ENCODE measurements at regions not wholly inside any gene's neighbourhood (a gene's known extent, or its start where the extent isn't known, plus 50 kb on each side); places are given as distances from the start of the nearest gene placed in this dataset.

- Histone ChIP-seq H3K36me3 (ENCODE audit: insufficient read depth, low read length) (no peaks in the 10 kb centered on the region), H3K4me2 (ENCODE audit: low read length) (no peak overlapping the region), H2AFZ (ENCODE audit: low read length) (no peak overlapping the region), H3K4me1 (ENCODE audit: insufficient read depth, low read length, poor library complexity, severe bottlenecking) (no peaks in the 10 kb centered on the region), H3K4me3 (ENCODE audit: low read depth, low read length, poor library complexity, severe bottlenecking) (no peak overlapping the region), H3K27ac (ENCODE audit: low read depth, low read length, poor library complexity, severe bottlenecking) (no peak overlapping the region), H3K79me2 (ENCODE audit: insufficient read depth, low read depth, low read length) (no peaks in the 10 kb centered on the region), H4K20me1 (ENCODE audit: insufficient read depth, low read length) (no peaks in the 10 kb centered on the region), H3K9me3 (ENCODE audit: low read length) (no peaks in the 10 kb centered on the region), H3K9me2 (ENCODE audit: insufficient read depth, low read length) (no peaks in the 10 kb centered on the region)
- TF ChIP-seq EZH2phosphoT487 (IDR thresholded peaks at IDR 0.05; ENCODE audit: borderline replicate concordance, low read depth, low read length) (no peak), CTCF (conservative IDR thresholded peaks at IDR 0.05; ENCODE audit: low read length) (no peak)
- CTCF ChIA-PET (ENCODE audit: unreplicated experiment), result no interaction called here
- DNase-seq (ENCODE audit: low spot score), result no peak
- POLR2A ChIA-PET, result no interaction called here
- intact Hi-C loops (cut with micrococcal nuclease; ENCODE audit: unreplicated experiment), result no loop called here
- BruUV-seq (replicated peaks), result no TSS peak
Measured at GRCh38 chr7:25485026-25485425, 256.7 kb upstream of the NPVF start.

- no peaks in the 10 kb centered on the region for H4K20me1 ChIP-seq (ENCODE audit: insufficient read depth, low read length)
- BruUV-seq (replicated peaks), result no TSS peak
- ChIA-PET CTCF (ENCODE audit: unreplicated experiment) (no interaction called here), POLR2A (no interaction called here)
- intact Hi-C loops (cut with micrococcal nuclease; ENCODE audit: unreplicated experiment), result no loop called here
- H3K9me3 ChIP-seq (ENCODE audit: low read length), result no peaks in the 10 kb centered on the region
- no peak for DNase-seq (ENCODE audit: low spot score)
- H3K9me2 ChIP-seq (ENCODE audit: insufficient read depth, low read length), result no peaks in the 10 kb centered on the region
- H3K4me2 ChIP-seq (ENCODE audit: low read length), result no peak overlapping the region
- TF ChIP-seq EZH2phosphoT487 (IDR thresholded peaks at IDR 0.05; ENCODE audit: borderline replicate concordance, low read depth, low read length), result no peak
- no peak for TF ChIP-seq CTCF (conservative IDR thresholded peaks at IDR 0.05; ENCODE audit: low read length)
- no peaks in the 10 kb centered on the region for H3K4me1 ChIP-seq (ENCODE audit: insufficient read depth, low read length, poor library complexity, severe bottlenecking)
- H3K79me2 ChIP-seq (ENCODE audit: insufficient read depth, low read depth, low read length), result no peaks in the 10 kb centered on the region
- H3K27ac ChIP-seq (ENCODE audit: low read depth, low read length, poor library complexity, severe bottlenecking), result no peak overlapping the region
- H3K36me3 ChIP-seq (ENCODE audit: insufficient read depth, low read length), result no peaks in the 10 kb centered on the region
- H3K4me3 ChIP-seq (ENCODE audit: low read depth, low read length, poor library complexity, severe bottlenecking), result no peak overlapping the region
- no peak overlapping the region for H2AFZ ChIP-seq (ENCODE audit: low read length)
Measured at GRCh38 chr7:25486656-25487055, 258.4 kb upstream of the NPVF start.

- no peak overlapping the region for H3K27ac ChIP-seq (ENCODE audit: low read depth, low read length, poor library complexity, severe bottlenecking)
- no TSS peak for BruUV-seq (replicated peaks)
- H2AFZ ChIP-seq (ENCODE audit: low read length), result no peak overlapping the region
- ChIA-PET POLR2A (no interaction called here), CTCF (ENCODE audit: unreplicated experiment) (no interaction called here)
- TF ChIP-seq CTCF (conservative IDR thresholded peaks at IDR 0.05; ENCODE audit: low read length), result no peak
- TF ChIP-seq EZH2phosphoT487 (IDR thresholded peaks at IDR 0.05; ENCODE audit: borderline replicate concordance, low read depth, low read length), result no peak
- no peaks in the 10 kb centered on the region for H3K9me2 ChIP-seq (ENCODE audit: insufficient read depth, low read length)
- H3K36me3 ChIP-seq (ENCODE audit: insufficient read depth, low read length), result no peaks in the 10 kb centered on the region
- no peaks in the 10 kb centered on the region for H3K9me3 ChIP-seq (ENCODE audit: low read length)
- no peaks in the 10 kb centered on the region for H3K4me1 ChIP-seq (ENCODE audit: insufficient read depth, low read length, poor library complexity, severe bottlenecking)
- intact Hi-C loops (cut with micrococcal nuclease; ENCODE audit: unreplicated experiment), result no loop called here
- H4K20me1 ChIP-seq (ENCODE audit: insufficient read depth, low read length), result no peaks in the 10 kb centered on the region
- H3K79me2 ChIP-seq (ENCODE audit: insufficient read depth, low read depth, low read length), result no peaks in the 10 kb centered on the region
- no peak for DNase-seq (ENCODE audit: low spot score)
- no peak overlapping the region for H3K4me2 ChIP-seq (ENCODE audit: low read length)
- H3K4me3 ChIP-seq (ENCODE audit: low read depth, low read length, poor library complexity, severe bottlenecking), result no peak overlapping the region
Measured at GRCh38 chr7:25493805-25494366, 265.6 kb upstream of the NPVF start.

Data from OCI-LY7 (cell line).